H1 (cell line): ENCODE measurements at regions not wholly inside any gene's neighbourhood (a gene's known extent, or its start where the extent isn't known, plus 50 kb on each side); places are given as distances from the start of the nearest gene placed in this dataset.

Source experiments
- CTCF ChIA-PET: fragments of 300-600 bp; sonication (Branson Sonifier 250); formaldehyde crosslinking; loops from one replicate; lab custom pipeline; 2021; ENCODE audit not compliant: partially characterized antibody; lab: Charles Lee
- POLR2A ChIA-PET: fragments of 300-600 bp; sonication (Branson Sonifier 250); formaldehyde crosslinking; loops from one replicate; lab custom pipeline; 2021; ENCODE audit warnings: inconsistent platforms; ENCODE audit not compliant: partially characterized antibody; lab: Charles Lee
- DNase-seq, 2 experiments: peaks; one replicate each; pipeline versions ENCODE4 v3.0.0 to v3.0.0-alpha.2; 2010 to 2022; ENCODE audit warnings: low spot score in 2 of 2, low read depth in 1 of 2, mixed read lengths in 1 of 2
- FAIRE-seq: peaks from 2 replicates; lab custom pipeline; 2011; peaks lifted over from hg19 to GRCh38; lab: Jason Lieb, UNC
- H2AFZ ChIP-seq: 2 replicates; pipeline ENCODE4 v1.8.1; 2012; ENCODE audit warnings: low read length, inconsistent platforms
- H2AK5ac ChIP-seq: 2 replicates; pipeline ENCODE4 v1.6.1; 2013; ENCODE audit warnings: low read depth, low read length
- H2BK120ac ChIP-seq: replicated peaks from 2 replicates; pipeline ENCODE3; 2013; ENCODE audit warnings: low read depth, low read length, inconsistent platforms
- H2BK12ac ChIP-seq: 2 replicates; pipeline ENCODE4 v1.6.1; 2013; ENCODE audit warnings: low read depth, low read length
- H2BK15ac ChIP-seq: 2 replicates; pipeline ENCODE4 v1.6.1; 2013; ENCODE audit warnings: low read length
- H2BK20ac ChIP-seq: 2 replicates; pipeline ENCODE4 v1.6.1; 2013; ENCODE audit warnings: low read length
- H2BK5ac ChIP-seq: 2 replicates; pipeline ENCODE4 v1.6.1; 2013; ENCODE audit warnings: low read depth, low read length
- H3K14ac ChIP-seq: 2 replicates; pipeline ENCODE4 v1.6.1; 2013; ENCODE audit warnings: inconsistent platforms; ENCODE audit not compliant: insufficient read length
- H3K18ac ChIP-seq: 2 replicates; pipeline ENCODE4 v1.6.1; 2013; ENCODE audit warnings: low read length; ENCODE audit errors: extremely low read depth
- H3K23ac ChIP-seq: 2 replicates; pipeline ENCODE4 v1.6.1; 2013; ENCODE audit warnings: inconsistent platforms; ENCODE audit not compliant: insufficient read length
- H3K23me2 ChIP-seq: 2 replicates; pipeline ENCODE4 v1.6.1; 2013; ENCODE audit warnings: low read depth, low read length
- H3K27ac ChIP-seq: 2 replicates; pipeline ENCODE4 v1.6.1; 2011; ENCODE audit warnings: low read depth, low read length, inconsistent platforms
- H3K27me3 ChIP-seq, 4 experiments: replicated peaks in 1 of 4; 1 replicate in 1 of 4; 2 replicates in 3 of 4; pipeline versions ENCODE4 v1.6.1 to v1.8.1; 2011 to 2013; ENCODE audit warnings: low read length in 3 of 4, mild to moderate bottlenecking in 3 of 4, inconsistent platforms in 2 of 4, mixed read lengths in 2 of 4, moderate library complexity in 1 of 4; ENCODE audit not compliant: control insufficient read depth in 3 of 4, insufficient read depth in 3 of 4; ENCODE audit errors: extremely low read depth in 1 of 4
- H3K36me3 ChIP-seq, 4 experiments: 2 replicates each; pipeline versions ENCODE4 v1.6.1 to v1.8.1; 2011 to 2013; ENCODE audit warnings: mild to moderate bottlenecking in 4 of 4, low read length in 3 of 4, moderate library complexity in 2 of 4, control low read depth in 1 of 4, inconsistent platforms in 1 of 4; ENCODE audit not compliant: insufficient read depth in 4 of 4, control insufficient read depth in 2 of 4
- H3K4ac ChIP-seq: replicated peaks from 2 replicates; pipeline ENCODE3; 2013; ENCODE audit warnings: low read length, low read depth, mixed read lengths, inconsistent platforms; ENCODE audit not compliant: insufficient read length
- H3K4me1 ChIP-seq, 4 experiments: replicated peaks in 1 of 4; 1 replicate in 1 of 4; 2 replicates in 3 of 4; pipeline versions ENCODE4 v1.6.1 to v1.8.1; 2011 to 2013; ENCODE audit warnings: low read length in 3 of 4, inconsistent platforms in 2 of 4, mixed read lengths in 1 of 4; ENCODE audit not compliant: insufficient read depth in 4 of 4, control insufficient read depth in 3 of 4
- H3K4me2 ChIP-seq, 2 experiments: 2 replicates each; pipeline versions ENCODE4 v1.6.1 to v1.8.1; 2011 to 2013; ENCODE audit warnings: low read depth in 2 of 2, low read length in 2 of 2, control low read depth in 1 of 2, inconsistent platforms in 1 of 2, mild to moderate bottlenecking in 1 of 2; ENCODE audit not compliant: insufficient read depth in 1 of 2
- H3K4me3 ChIP-seq, 4 experiments: fragments of 200-600, 300-600 bp in 1 of 4; sonication (generic), shearing (Covaris generic), sonication (Bioruptor Twin) in 1 of 4; 2 replicates each; pipeline versions ENCODE4 v1.5.1 to v1.8.1; 2011 to 2016; ENCODE audit warnings: low read length in 4 of 4, low read depth in 3 of 4, control low read depth in 2 of 4, inconsistent platforms in 2 of 4, mild to moderate bottlenecking in 2 of 4, mixed read lengths in 1 of 4, moderate library complexity in 1 of 4; ENCODE audit not compliant: insufficient read depth in 2 of 4; ENCODE audit errors: extremely low read depth in 1 of 4
- H3K56ac ChIP-seq: replicated peaks from 2 replicates; pipeline ENCODE3; 2013; ENCODE audit warnings: low read depth, mild to moderate bottlenecking, mixed read lengths, low read length, inconsistent platforms; ENCODE audit not compliant: insufficient read length
- H3K79me1 ChIP-seq: 2 replicates; pipeline ENCODE4 v1.6.1; 2013; ENCODE audit warnings: low read depth, low read length, control low read depth
- H3K79me2 ChIP-seq, 2 experiments: 2 replicates each; pipeline versions ENCODE4 v1.6.1 to v1.8.1; 2012 to 2013; ENCODE audit warnings: low read length in 2 of 2, mild to moderate bottlenecking in 2 of 2, inconsistent platforms in 1 of 2; ENCODE audit not compliant: insufficient read depth in 2 of 2, control insufficient read depth in 1 of 2
- H3K9ac ChIP-seq, 4 experiments: replicated peaks in 1 of 4; 1 replicate in 1 of 4; 2 replicates in 3 of 4; pipeline versions ENCODE4 v1.6.1 to v1.8.1; 2011 to 2013; ENCODE audit warnings: low read depth in 3 of 4, low read length in 3 of 4, control low read depth in 2 of 4, mild to moderate bottlenecking in 2 of 4, moderate library complexity in 2 of 4, inconsistent platforms in 1 of 4; ENCODE audit errors: extremely low read depth in 1 of 4
- H3K9me3 ChIP-seq, 2 experiments: 2 replicates each; pipeline versions ENCODE4 v1.6.1 to v1.8.1; 2012 to 2013; ENCODE audit warnings: mild to moderate bottlenecking in 2 of 2, moderate library complexity in 2 of 2, control low read depth in 1 of 2, inconsistent platforms in 1 of 2, low read depth in 1 of 2, low read length in 1 of 2, mixed read lengths in 1 of 2; ENCODE audit not compliant: insufficient read depth in 2 of 2
- H4K20me1 ChIP-seq, 2 experiments: replicated peaks in 1 of 2; 2 replicates each; pipeline versions ENCODE3 to v1.8.1; 2011 to 2013; ENCODE audit warnings: inconsistent platforms in 2 of 2, low read length in 2 of 2, mild to moderate bottlenecking in 1 of 2; ENCODE audit not compliant: insufficient read depth in 2 of 2, control insufficient read depth in 1 of 2
- H4K5ac ChIP-seq: 2 replicates; pipeline ENCODE4 v1.6.1; 2013; ENCODE audit warnings: low read length, low read depth, mixed read lengths, inconsistent platforms; ENCODE audit not compliant: insufficient read length
- H4K8ac ChIP-seq: 2 replicates; pipeline ENCODE4 v1.8.0; 2013; ENCODE audit warnings: mild to moderate bottlenecking, moderate library complexity, low read length, inconsistent platforms; ENCODE audit not compliant: insufficient read depth; ENCODE audit errors: extremely low read depth
- H4K91ac ChIP-seq: replicated peaks from 2 replicates; pipeline ENCODE3; 2013; ENCODE audit warnings: low read length, mixed read lengths, inconsistent platforms; ENCODE audit not compliant: insufficient read length
- ASH2L ChIP-seq: fragments of 200-600, 300-600 bp; sonication (generic); IDR thresholded peaks from one replicate; pipeline ENCODE4 v1.7.1; 2017; ENCODE audit warnings: low read length
- CBX8 ChIP-seq: fragments of 300-800, 300-1000 bp; sonication (generic); IDR thresholded peaks from 2 replicates; pipeline ENCODE4 v1.7.1; 2016; ENCODE audit warnings: low read depth, low read length, borderline replicate concordance
- GTF2F1 ChIP-seq: IDR thresholded peaks from 2 replicates; pipeline ENCODE4 v1.6.1; 2012; ENCODE audit warnings: low read depth, low read length, improper control_type of control experiment, borderline replicate concordance
- TCF12 ChIP-seq: IDR thresholded peaks from 2 replicates; pipeline ENCODE4 v1.6.1; 2011; ENCODE audit warnings: low read depth, mild to moderate bottlenecking, low read length
- USF2 ChIP-seq: IDR thresholded peaks from 2 replicates; pipeline ENCODE4 v1.6.1; 2011; ENCODE audit warnings: low read length, improper control_type of control experiment
- WGBS, 2 experiments: shearing (Covaris generic) in 1 of 2; methylation state at CpG; one replicate each; pipeline versions ENCODE4 v1.1.6 to v1.1.7; 2013 to 2015; ENCODE audit warnings: low lambda C conversion rate in 2 of 2, mixed read lengths in 2 of 2, inconsistent platforms in 1 of 2, low coverage in 1 of 2, missing lambda C conversion rate in 1 of 2; ENCODE audit not compliant: insufficient replicate concordance in 2 of 2, insufficient coverage in 1 of 2, insufficient read length in 1 of 2; ENCODE audit errors: extremely low coverage in 1 of 2, missing lambda C conversion rate in 1 of 2; 5-methylcytosine and 5-hydroxymethylcytosine counted together

- TF ChIP-seq TCF12 (0 out of 2 replicates have a peak, but pooled peaks have one; percentile 56), ASH2L (no peak), CBX8 (no peak), USF2 (no peak), GTF2F1 (no peak)
- H2BK120ac ChIP-seq = no peak overlapping the region
- CTCF ChIA-PET = interaction anchor here (0.8 to 0.9 kb wide), 2 partner anchors 9 to 13 kb away, joined by 3 to 6 read pairs; no protein-coding TSS in a partner anchor
- H4K20me1 ChIP-seq = no peaks in the 10 kb centered on the region
- no peaks in the 10 kb centered on the region for H3K79me1 ChIP-seq
- no peaks in the 10 kb centered on the region for H3K23me2 ChIP-seq
- no peak overlapping the region; the same call in 1 of the 2 replicates for H2BK5ac ChIP-seq
- no peak overlapping the region for H3K14ac ChIP-seq
- H2BK20ac ChIP-seq = 0 out of 2 replicates have a peak overlapping the region, but pooled peaks have one; percentile 9
- no peak overlapping the region for H3K27ac ChIP-seq
- no peak overlapping the region for H2AFZ ChIP-seq
- no peak overlapping the region for H3K56ac ChIP-seq
- H3K4me1 ChIP-seq = peaks cover 0 to 5% (median 0%) of the 10 kb centered on the region in 4 experiments; a peak in 2 of 7 replicates
- no peak overlapping the region for H3K4ac ChIP-seq
- H2BK15ac ChIP-seq = no peak overlapping the region
- no peak overlapping the region for H3K9ac ChIP-seq
- DNase-seq (no peak), FAIRE-seq (no peak)
- H4K5ac ChIP-seq = no peak overlapping the region
- H3K4me3 ChIP-seq = no peak overlapping the region
- no peaks in the 10 kb centered on the region for H3K9me3 ChIP-seq
- H4K91ac ChIP-seq = peak overlapping the region; percentile 31
- H3K27me3 ChIP-seq = no peaks in the 10 kb centered on the region
- H3K23ac ChIP-seq = no peak overlapping the region
- no peaks in the 10 kb centered on the region for H3K79me2 ChIP-seq
- peak overlapping the region in 1 of 2 experiments; percentile 3; a peak in 1 of 4 replicates for H3K4me2 ChIP-seq
- H2BK12ac ChIP-seq = no peak overlapping the region
- no peaks in the 10 kb centered on the region for H3K36me3 ChIP-seq
- 59% methylated on average over 7 of the region's 7 CpGs; no CpG with 5 or more reads in 1 of the 2 experiments for WGBS, 2 experiments
- POLR2A ChIA-PET = interaction anchor here (0.9 kb wide), 1 partner anchor 91 kb away, joined by 3 read pairs; no protein-coding TSS in a partner anchor
- no peak overlapping the region for H4K8ac ChIP-seq
- no peak overlapping the region for H2AK5ac ChIP-seq
- no peak overlapping the region for H3K18ac ChIP-seq
Observed at GRCh38 chr2:7972670-7973069, 709.2 kb upstream of the ID2 start.
